ENCODE measurements at regions not wholly inside any gene's neighbourhood (a gene's known extent, or its start where the extent isn't known, plus 50 kb on each side); places are given as distances from the start of the nearest gene placed in this dataset.

GRCh38 chr4:4763822-4764557, 95.5 kb upstream of the MSX1 start:
- no peak overlapping the region for H3K9ac ChIP-seq (ENCODE audit: insufficient read length, low read depth)
- TF ChIP-seq YY1 (IDR thresholded peaks at IDR 0.05; ENCODE audit: insufficient read depth, insufficient read length): no peak
- no peak overlapping the region for H3K4me3 ChIP-seq (ENCODE audit: insufficient read length, low read depth)
- H3K27me3 ChIP-seq (ENCODE audit: insufficient read depth, insufficient read length): peaks cover 37% of the 10 kb centered on the region
- H3K36me3 ChIP-seq (ENCODE audit: insufficient read depth, insufficient read length, low read length): peaks cover 4% of the 10 kb centered on the region
- DNase-seq (ENCODE audit: low read depth, low spot score): no peak
- H3K9me3 ChIP-seq (ENCODE audit: insufficient read depth, low read length): no peaks in the 10 kb centered on the region
- peaks cover 22% of the 10 kb centered on the region for H3K4me1 ChIP-seq (ENCODE audit: insufficient read depth, insufficient read length)

GRCh38 chr4:4762909-4763821, 96.3 kb upstream of the MSX1 start:
- peaks cover 22% of the 10 kb centered on the region for H3K4me1 ChIP-seq (ENCODE audit: insufficient read depth, insufficient read length)
- H3K4me3 ChIP-seq (ENCODE audit: insufficient read length, low read depth): no peak overlapping the region
- TF ChIP-seq SUZ12 (IDR thresholded peaks at IDR 0.05; ENCODE audit: extremely low read depth, insufficient read depth, insufficient read length): no peak
- TF ChIP-seq YY1 (IDR thresholded peaks at IDR 0.05; ENCODE audit: insufficient read depth, insufficient read length): no peak
- no peak for TF ChIP-seq ZNF274 (IDR thresholded peaks at IDR 0.05; ENCODE audit: low read depth, low read length)
- peaks cover 4% of the 10 kb centered on the region for H3K36me3 ChIP-seq (ENCODE audit: insufficient read depth, insufficient read length, low read length)
- peaks cover 34% of the 10 kb centered on the region for H3K27me3 ChIP-seq (ENCODE audit: insufficient read depth, insufficient read length)
- peak; percentile 28 for DNase-seq (ENCODE audit: low read depth, low spot score)
- no peaks in the 10 kb centered on the region for H3K9me3 ChIP-seq (ENCODE audit: insufficient read depth, low read length)
- H3K9ac ChIP-seq (ENCODE audit: insufficient read length, low read depth): no peak overlapping the region

GRCh38 chr4:4762300-4762699, 97.2 kb upstream of the MSX1 start:
- DNase-seq (ENCODE audit: low read depth, low spot score): no peak
- Histone ChIP-seq H3K9ac (ENCODE audit: insufficient read length, low read depth) (no peak overlapping the region), H3K4me3 (ENCODE audit: insufficient read length, low read depth) (no peak overlapping the region), H3K4me1 (ENCODE audit: insufficient read depth, insufficient read length) (peaks cover 22% of the 10 kb centered on the region), H3K27me3 (ENCODE audit: insufficient read depth, insufficient read length) (peaks cover 39% of the 10 kb centered on the region), H3K36me3 (ENCODE audit: insufficient read depth, insufficient read length, low read length) (peaks cover 4% of the 10 kb centered on the region), H3K9me3 (ENCODE audit: insufficient read depth, low read length) (no peaks in the 10 kb centered on the region)
- TF ChIP-seq ZNF274 (IDR thresholded peaks at IDR 0.05; ENCODE audit: low read depth, low read length) (no peak), SUZ12 (IDR thresholded peaks at IDR 0.05; ENCODE audit: extremely low read depth, insufficient read depth, insufficient read length) (no peak), YY1 (IDR thresholded peaks at IDR 0.05; ENCODE audit: insufficient read depth, insufficient read length) (no peak)

- peaks cover 22% of the 10 kb centered on the region for H3K4me1 ChIP-seq (ENCODE audit: insufficient read depth, insufficient read length)
- peaks cover 4% of the 10 kb centered on the region for H3K36me3 ChIP-seq (ENCODE audit: insufficient read depth, insufficient read length, low read length)
- H3K27me3 ChIP-seq (ENCODE audit: insufficient read depth, insufficient read length): peaks cover 47% of the 10 kb centered on the region
- H3K9me3 ChIP-seq (ENCODE audit: insufficient read depth, low read length): no peaks in the 10 kb centered on the region
- peak; percentile 57 for DNase-seq (ENCODE audit: low read depth, low spot score)
- H3K4me3 ChIP-seq (ENCODE audit: insufficient read length, low read depth): no peak overlapping the region
- peak overlapping the region; percentile 33 for H3K9ac ChIP-seq (ENCODE audit: insufficient read length, low read depth)
- TF ChIP-seq ZNF274 (IDR thresholded peaks at IDR 0.05; ENCODE audit: low read depth, low read length): no peak
- TF ChIP-seq YY1 (IDR thresholded peaks at IDR 0.05; ENCODE audit: insufficient read depth, insufficient read length): no peak
- no peak for TF ChIP-seq SUZ12 (IDR thresholded peaks at IDR 0.05; ENCODE audit: extremely low read depth, insufficient read depth, insufficient read length)
These were observed 98.1 kb upstream of the MSX1 start for GRCh38 chr4:4761128-4761982.

GRCh38 chr4:4759883-4760282, 99.6 kb upstream of the MSX1 start:
- Histone ChIP-seq H3K4me3 (ENCODE audit: insufficient read length, low read depth) (no peak overlapping the region), H3K36me3 (ENCODE audit: insufficient read depth, insufficient read length, low read length) (no peaks in the 10 kb centered on the region), H3K9ac (ENCODE audit: insufficient read length, low read depth) (no peak overlapping the region), H3K27me3 (ENCODE audit: insufficient read depth, insufficient read length) (peaks cover 45% of the 10 kb centered on the region), H3K4me1 (ENCODE audit: insufficient read depth, insufficient read length) (peaks cover 15% of the 10 kb centered on the region), H3K9me3 (ENCODE audit: insufficient read depth, low read length) (no peaks in the 10 kb centered on the region)
- no peak for TF ChIP-seq YY1 (IDR thresholded peaks at IDR 0.05; ENCODE audit: insufficient read depth, insufficient read length)
- no peak for TF ChIP-seq SUZ12 (IDR thresholded peaks at IDR 0.05; ENCODE audit: extremely low read depth, insufficient read depth, insufficient read length)
- no peak for TF ChIP-seq ZNF274 (IDR thresholded peaks at IDR 0.05; ENCODE audit: low read depth, low read length)
- DNase-seq (ENCODE audit: low read depth, low spot score): no peak

GRCh38 chr4:4759232-4759631, 100.2 kb upstream of the MSX1 start:
- H3K4me3 ChIP-seq (ENCODE audit: insufficient read length, low read depth): no peak overlapping the region
- no peak for DNase-seq (ENCODE audit: low read depth, low spot score)
- peaks cover 15% of the 10 kb centered on the region for H3K4me1 ChIP-seq (ENCODE audit: insufficient read depth, insufficient read length)
- no peaks in the 10 kb centered on the region for H3K36me3 ChIP-seq (ENCODE audit: insufficient read depth, insufficient read length, low read length)
- H3K9me3 ChIP-seq (ENCODE audit: insufficient read depth, low read length): no peaks in the 10 kb centered on the region
- no peak for TF ChIP-seq YY1 (IDR thresholded peaks at IDR 0.05; ENCODE audit: insufficient read depth, insufficient read length)
- no peak for TF ChIP-seq ZNF274 (IDR thresholded peaks at IDR 0.05; ENCODE audit: low read depth, low read length)
- no peak for TF ChIP-seq SUZ12 (IDR thresholded peaks at IDR 0.05; ENCODE audit: extremely low read depth, insufficient read depth, insufficient read length)
- peaks cover 44% of the 10 kb centered on the region for H3K27me3 ChIP-seq (ENCODE audit: insufficient read depth, insufficient read length)
- no peak overlapping the region for H3K9ac ChIP-seq (ENCODE audit: insufficient read length, low read depth)
